Neuronal stem cell (in vitro differentiated cells): ENCODE measurements at regions not wholly inside any gene's neighbourhood (a gene's known extent, or its start where the extent isn't known, plus 50 kb on each side); places are given as distances from the start of the nearest gene placed in this dataset.
A peak's percentile ranks its signal among the peaks of the same experiment; 100 is the strongest.

Experiments
- DNase-seq: peaks from one replicate; pipeline ENCODE4 v3.0.0-alpha.2; 2013; ENCODE audit warnings: low spot score
- H2AFZ ChIP-seq: one replicate; pipeline ENCODE4 v1.6.1; 2013; ENCODE audit warnings: mild to moderate bottlenecking, low read length, inconsistent platforms
- H2AK5ac ChIP-seq: 2 replicates; pipeline ENCODE4 v1.6.1; 2013; ENCODE audit warnings: low read depth, mild to moderate bottlenecking, inconsistent platforms, low read length, moderate library complexity, mixed read lengths
- H2BK120ac ChIP-seq: 2 replicates; pipeline ENCODE4 v1.6.1; 2013; ENCODE audit warnings: low read depth, mild to moderate bottlenecking, inconsistent platforms, low read length, moderate library complexity, mixed read lengths
- H2BK12ac ChIP-seq: one replicate; pipeline ENCODE4 v1.6.1; 2013; ENCODE audit warnings: low read length, inconsistent platforms
- H2BK15ac ChIP-seq: 2 replicates; pipeline ENCODE4 v1.6.1; 2013; ENCODE audit warnings: mild to moderate bottlenecking, low read length, inconsistent platforms, mixed read lengths
- H2BK5ac ChIP-seq: one replicate; pipeline ENCODE4 v1.6.1; 2013; ENCODE audit warnings: inconsistent platforms, mild to moderate bottlenecking, low read length, moderate library complexity
- H3K14ac ChIP-seq: one replicate; pipeline ENCODE4 v1.6.1; 2013; ENCODE audit warnings: low read length, inconsistent platforms
- H3K18ac ChIP-seq: 2 replicates; pipeline ENCODE4 v1.6.1; 2013; ENCODE audit warnings: low read length, inconsistent platforms
- H3K23ac ChIP-seq: 2 replicates; pipeline ENCODE4 v1.6.1; 2013; ENCODE audit warnings: low read depth, mild to moderate bottlenecking, mixed read lengths, low read length, inconsistent platforms; ENCODE audit not compliant: poor library complexity
- H3K27ac ChIP-seq: replicated peaks from 3 replicates; pipeline ENCODE4 v1.5.1; 2013; ENCODE audit warnings: low read length, inconsistent platforms
- H3K27me3 ChIP-seq, 3 experiments: 2 replicates each; pipeline ENCODE4 v1.6.1; 2013; ENCODE audit warnings: low read length in 3 of 3, mild to moderate bottlenecking in 2 of 3, inconsistent platforms in 1 of 3, low read depth in 1 of 3, mixed read lengths in 1 of 3, moderate library complexity in 1 of 3; ENCODE audit not compliant: control insufficient read depth in 3 of 3, insufficient read depth in 3 of 3
- H3K36me3 ChIP-seq, 2 donors: replicated peaks in 1 of 2; 2 replicates each; pipeline ENCODE4 v1.6.1; 2013; ENCODE audit warnings: low read length in 2 of 2; ENCODE audit not compliant: control insufficient read depth in 2 of 2, insufficient read depth in 2 of 2
- H3K4ac ChIP-seq: 2 replicates; pipeline ENCODE4 v1.6.1; 2013; ENCODE audit warnings: inconsistent platforms, mild to moderate bottlenecking, low read length, moderate library complexity
- H3K4me1 ChIP-seq, 2 donors: 1 replicate in 1 of 2; 2 replicates in 1 of 2; pipeline ENCODE4 v1.6.1; 2013; ENCODE audit warnings: low read length in 2 of 2, low read depth in 1 of 2; ENCODE audit not compliant: control insufficient read depth in 2 of 2, insufficient read depth in 1 of 2
- H3K4me2 ChIP-seq: one replicate; pipeline ENCODE4 v1.6.1; 2013; ENCODE audit warnings: mild to moderate bottlenecking, low read length, inconsistent platforms; ENCODE audit not compliant: insufficient read depth, poor library complexity, severe bottlenecking
- H3K4me3 ChIP-seq, 2 donors: 2 replicates each; pipeline ENCODE4 v1.5.1; 2013; ENCODE audit warnings: low read length in 2 of 2, mild to moderate bottlenecking in 2 of 2, inconsistent platforms in 1 of 2, moderate library complexity in 1 of 2
- H3K79me1 ChIP-seq: one replicate; pipeline ENCODE4 v1.6.1; 2013; ENCODE audit warnings: low read depth, mild to moderate bottlenecking, inconsistent platforms, low read length, moderate library complexity
- H3K9ac ChIP-seq: one replicate; pipeline ENCODE4 v1.6.1; 2013; ENCODE audit warnings: mild to moderate bottlenecking, low read depth, low read length, inconsistent platforms; ENCODE audit not compliant: poor library complexity
- H3K9me3 ChIP-seq, 2 donors: replicated peaks in 1 of 2; 2 replicates each; pipeline versions ENCODE3 to v1.6.1; 2013; ENCODE audit warnings: low read length in 2 of 2, mild to moderate bottlenecking in 2 of 2, inconsistent platforms in 1 of 2, low read depth in 1 of 2, mixed read lengths in 1 of 2, moderate library complexity in 1 of 2; ENCODE audit not compliant: control insufficient read depth in 2 of 2, insufficient read depth in 1 of 2
- H4K8ac ChIP-seq: one replicate; pipeline ENCODE4 v1.6.1; 2013; ENCODE audit warnings: low read depth, mild to moderate bottlenecking, inconsistent platforms, low read length, moderate library complexity
- H4K91ac ChIP-seq: one replicate; pipeline ENCODE4 v1.6.1; 2013; ENCODE audit warnings: low read length, low read depth, mild to moderate bottlenecking, inconsistent platforms; ENCODE audit not compliant: poor library complexity
- WGBS, 2 donors: extraction: QIAGEN DNeasy Blood & Tissue Kit; methylation state at CpG; one replicate each; pipeline ENCODE4 v1.1.7; 2013; ENCODE audit warnings: missing lambda C conversion rate in 2 of 2, mixed read lengths in 1 of 2; ENCODE audit not compliant: insufficient read length in 2 of 2, insufficient replicate concordance in 1 of 2; ENCODE audit errors: extremely low coverage in 2 of 2; 5-methylcytosine and 5-hydroxymethylcytosine counted together

GRCh38 chr7:52500841-52501240 lies 534.6 kb upstream of the POM121L12 start:
- Histone ChIP-seq H2BK12ac (no peak overlapping the region), H2AK5ac (no peak overlapping the region), H3K9me3 (no peaks in the 10 kb centered on the region), H3K18ac (no peak overlapping the region), H2AFZ (no peak overlapping the region), H3K4ac (no peak overlapping the region), H3K36me3 (no peaks in the 10 kb centered on the region), H2BK5ac (no peak overlapping the region), H3K9ac (no peak overlapping the region), H2BK120ac (no peak overlapping the region), H3K27me3 (no peaks in the 10 kb centered on the region), H3K23ac (no peak overlapping the region), H2BK15ac (no peak overlapping the region), H4K91ac (no peak overlapping the region), H3K79me1 (no peaks in the 10 kb centered on the region), H3K4me1 (no peaks in the 10 kb centered on the region), H3K4me3 (no peak overlapping the region), H3K14ac (no peak overlapping the region), H3K4me2 (no peak overlapping the region), H4K8ac (no peak overlapping the region), H3K27ac (no peak overlapping the region)
- no CpG with 5 or more reads among the region's 3 CpGs for WGBS, 2 donors
- no peak for DNase-seq

- WGBS, 2 donors = no CpG with 5 or more reads among the region's 1 CpG
- no peaks in the 10 kb centered on the region for H3K27me3 ChIP-seq
Measured at GRCh38 chr7:52498366-52498765, 537.1 kb upstream of the POM121L12 start.

GRCh38 chr7:52486267-52486666 lies 549.2 kb upstream of the POM121L12 start:
- Histone ChIP-seq H2BK15ac (no peak overlapping the region), H2AK5ac (no peak overlapping the region), H3K27ac (no peak overlapping the region), H2BK12ac (no peak overlapping the region), H3K4me1 (no peaks in the 10 kb centered on the region), H3K4ac (no peak overlapping the region), H3K23ac (no peak overlapping the region), H2BK120ac (no peak overlapping the region), H3K79me1 (no peaks in the 10 kb centered on the region), H3K14ac (no peak overlapping the region), H2BK5ac (no peak overlapping the region), H4K91ac (no peak overlapping the region), H3K9ac (no peak overlapping the region), H3K4me3 (no peak overlapping the region), H3K9me3 (peaks cover 0 to 4% of the 10 kb centered on the region in 2 donors), H3K4me2 (no peak overlapping the region), H3K27me3 (no peaks in the 10 kb centered on the region), H3K36me3 (no peaks in the 10 kb centered on the region), H2AFZ (no peak overlapping the region), H3K18ac (no peak overlapping the region), H4K8ac (no peak overlapping the region)
- no peak for DNase-seq
- no CpG with 5 or more reads among the region's 3 CpGs for WGBS, 2 donors

More at GRCh38 chr7:52498366-52498765, 537.1 kb upstream of the POM121L12 start:
- H4K91ac ChIP-seq = no peak overlapping the region
- no peaks in the 10 kb centered on the region for H3K79me1 ChIP-seq
- H2AK5ac ChIP-seq = no peak overlapping the region
- no peak overlapping the region for H3K9ac ChIP-seq
- DNase-seq = no peak
- H3K27ac ChIP-seq = no peak overlapping the region
- H3K4ac ChIP-seq = no peak overlapping the region
- H3K36me3 ChIP-seq = no peaks in the 10 kb centered on the region
- no peaks in the 10 kb centered on the region for H3K9me3 ChIP-seq
- no peak overlapping the region for H4K8ac ChIP-seq
- H2BK5ac ChIP-seq = no peak overlapping the region
- H3K4me1 ChIP-seq = no peaks in the 10 kb centered on the region
- no peak overlapping the region for H3K18ac ChIP-seq
- H3K14ac ChIP-seq = no peak overlapping the region
- H2BK120ac ChIP-seq = no peak overlapping the region
- H2AFZ ChIP-seq = peak overlapping the region; percentile 2
- H2BK15ac ChIP-seq = no peak overlapping the region
- H3K4me3 ChIP-seq = no peak overlapping the region
- no peak overlapping the region for H3K23ac ChIP-seq
- no peak overlapping the region for H2BK12ac ChIP-seq
- H3K4me2 ChIP-seq = no peak overlapping the region

- Histone ChIP-seq H3K9me3 (peaks cover 0 to 4% of the 10 kb centered on the region in 2 donors), H3K14ac (no peak overlapping the region), H3K23ac (no peak overlapping the region), H2BK12ac (no peak overlapping the region), H3K9ac (no peak overlapping the region), H4K91ac (no peak overlapping the region), H3K4ac (no peak overlapping the region), H3K79me1 (no peaks in the 10 kb centered on the region), H4K8ac (no peak overlapping the region), H3K4me2 (no peak overlapping the region), H2BK15ac (no peak overlapping the region), H3K27me3 (no peaks in the 10 kb centered on the region), H3K36me3 (no peaks in the 10 kb centered on the region), H2AK5ac (no peak overlapping the region), H3K4me1 (no peaks in the 10 kb centered on the region), H3K27ac (no peak overlapping the region), H2AFZ (no peak overlapping the region), H2BK5ac (no peak overlapping the region), H3K18ac (no peak overlapping the region), H3K4me3 (no peak overlapping the region), H2BK120ac (no peak overlapping the region)
- WGBS, 2 donors = no CpG with 5 or more reads among the region's 2 CpGs
- no peak for DNase-seq
Measured at GRCh38 chr7:52482076-52482475, 553.4 kb upstream of the POM121L12 start.
